ENCODE measurements at regions not wholly inside any gene's neighbourhood (a gene's known extent, or its start where the extent isn't known, plus 50 kb on each side); places are given as distances from the start of the nearest gene placed in this dataset.

- H3K4me1 ChIP-seq = no peaks in the 10 kb centered on the region
- H3K27me3 ChIP-seq = no peaks in the 10 kb centered on the region
- DNase-seq (no peak), ATAC-seq (no peak)
- no peaks in the 10 kb centered on the region for H3K36me3 ChIP-seq
- H3K9me3 ChIP-seq = no peaks in the 10 kb centered on the region
- TF ChIP-seq CTCF (IDR thresholded peaks at IDR 0.05) = no peak
- H3K27ac ChIP-seq = no peak overlapping the region
- intact Hi-C loops (cut with DNase I) = no loop called here
- H3K4me3 ChIP-seq = no peak overlapping the region
Measured at GRCh38 chr21:24411429-24411828, 1195.9 kb downstream of the MRPL39 start.

- no peak for DNase-seq
- no peak for ATAC-seq
- intact Hi-C loops (cut with DNase I) = no loop called here
- Histone ChIP-seq H3K4me1 (no peaks in the 10 kb centered on the region), H3K9me3 (no peaks in the 10 kb centered on the region), H3K27me3 (no peaks in the 10 kb centered on the region), H3K27ac (no peak overlapping the region), H3K36me3 (no peaks in the 10 kb centered on the region), H3K4me3 (no peak overlapping the region)
- TF ChIP-seq CTCF (IDR thresholded peaks at IDR 0.05) = no peak
Measured at GRCh38 chr21:24403221-24403620, 1204.1 kb downstream of the MRPL39 start.

- Histone ChIP-seq H3K4me3 (no peak overlapping the region), H3K27me3 (no peaks in the 10 kb centered on the region), H3K27ac (no peak overlapping the region), H3K36me3 (no peaks in the 10 kb centered on the region), H3K9me3 (no peaks in the 10 kb centered on the region), H3K4me1 (no peaks in the 10 kb centered on the region)
- no peak for DNase-seq
- ATAC-seq = no peak
- intact Hi-C loops (cut with DNase I) = no loop called here
- no peak for TF ChIP-seq CTCF (IDR thresholded peaks at IDR 0.05)
Measured at GRCh38 chr21:24395320-24395923, 1211.9 kb downstream of the MRPL39 start.

- DNase-seq (no peak), ATAC-seq (no peak)
- no peak for TF ChIP-seq CTCF (IDR thresholded peaks at IDR 0.05)
Measured at GRCh38 chr21:24375201-24375600, 1232.1 kb downstream of the MRPL39 start.

GRCh38 chr21:24372506-24372905 lies 1234.8 kb downstream of the MRPL39 start:
- Histone ChIP-seq H3K4me3 (no peak overlapping the region), H3K27ac (no peak overlapping the region), H3K9me3 (no peaks in the 10 kb centered on the region), H3K27me3 (no peaks in the 10 kb centered on the region), H3K36me3 (no peaks in the 10 kb centered on the region), H3K4me1 (no peaks in the 10 kb centered on the region)
- DNase-seq (no peak), ATAC-seq (no peak)
- no peak for TF ChIP-seq CTCF (IDR thresholded peaks at IDR 0.05)
- intact Hi-C loops (cut with DNase I) = no loop called here

More at GRCh38 chr21:24375201-24375600, 1232.1 kb downstream of the MRPL39 start:
- Histone ChIP-seq H3K27ac (no peak overlapping the region), H3K27me3 (no peaks in the 10 kb centered on the region), H3K4me1 (no peaks in the 10 kb centered on the region), H3K36me3 (no peaks in the 10 kb centered on the region), H3K4me3 (no peak overlapping the region), H3K9me3 (no peaks in the 10 kb centered on the region)
- intact Hi-C loops (cut with DNase I) = no loop called here
